SK-N-SH (cell line): ENCODE measurements at regions not wholly inside any gene's neighbourhood (a gene's known extent, or its start where the extent isn't known, plus 50 kb on each side); places are given as distances from the start of the nearest gene placed in this dataset.

ENCODE experiments used
- CTCF ChIA-PET: fragments of 300-600, 350-600 bp; formaldehyde crosslinking; extraction: SDS; loops from one replicate; lab custom pipeline; 2021; lab: Yijun Ruan, JAX
- POLR2A ChIA-PET: fragments of 350-600 bp; sonication (Branson Sonifier 250); formaldehyde crosslinking; extraction: SDS; loops from one replicate; lab custom pipeline; 2020; ENCODE audit warnings: antibody characterized with exemption, inconsistent platforms; lab: Yijun Ruan, JAX
- DNase-seq: peaks from one replicate; pipeline ENCODE4 v3.0.0; 2012
- H2AFZ ChIP-seq: fragments of 200-600 bp; sonication (generic); 2 replicates; pipeline ENCODE4 v1.8.1; 2016; ENCODE audit warnings: antibody characterized with exemption, mild to moderate bottlenecking, low read depth
- H3F3A ChIP-seq: fragments of 200-600 bp; sonication (generic); replicated peaks from 2 replicates; pipeline ENCODE3; 2016; ENCODE audit warnings: antibody characterized with exemption, mild to moderate bottlenecking; ENCODE audit not compliant: insufficient read depth
- H3K27ac ChIP-seq, 2 experiments: fragments of 200-500 bp in 1 of 2; fragments of 200-600 bp in 1 of 2; sonication (Bioruptor generic) in 1 of 2; sonication (generic), shearing (Covaris generic) in 1 of 2; 2 replicates each; pipeline versions ENCODE4 v1.5.1 to v1.6.1; 2014 to 2016; ENCODE audit warnings: low read depth in 2 of 2, inconsistent platforms in 1 of 2, low read length in 1 of 2, mild to moderate bottlenecking in 1 of 2, mixed read lengths in 1 of 2
- H3K27me3 ChIP-seq: fragments of 200-600 bp; sonication (generic), shearing (Covaris generic); 2 replicates; pipeline ENCODE4 v1.6.1; 2016; ENCODE audit warnings: mixed run types; ENCODE audit not compliant: insufficient read depth
- H3K36me3 ChIP-seq, 2 experiments: fragments of 200-500 bp in 1 of 2; fragments of 200-600 bp in 1 of 2; sonication (Bioruptor generic) in 1 of 2; sonication (generic) in 1 of 2; replicated peaks in 1 of 2; 2 replicates each; pipeline versions ENCODE3 to v1.5.1; 2014 to 2016; ENCODE audit warnings: low read length in 1 of 2, mild to moderate bottlenecking in 1 of 2; ENCODE audit not compliant: insufficient read depth in 2 of 2, control insufficient read depth in 1 of 2
- H3K4me1 ChIP-seq, 2 experiments: fragments of 200-500 bp in 1 of 2; fragments of 200-600 bp in 1 of 2; sonication (Bioruptor generic) in 1 of 2; sonication (generic), shearing (Covaris generic) in 1 of 2; 2 replicates each; pipeline versions ENCODE4 v1.5.1 to v1.6.1; 2014 to 2016; ENCODE audit warnings: low read depth in 1 of 2, low read length in 1 of 2, mixed run types in 1 of 2; ENCODE audit not compliant: insufficient read depth in 2 of 2, control insufficient read depth in 1 of 2
- H3K4me2 ChIP-seq: fragments of 200-600 bp; sonication (generic), shearing (Covaris generic); 2 replicates; pipeline ENCODE4 v1.6.1; 2017; ENCODE audit warnings: mixed run types
- H3K4me3 ChIP-seq, 2 experiments: fragments of 200-500 bp in 1 of 2; fragments of 200-600 bp in 1 of 2; sonication (Bioruptor generic) in 1 of 2; sonication (generic), shearing (Covaris generic) in 1 of 2; 2 replicates each; pipeline versions ENCODE4 v1.5.1 to v1.8.1; 2014 to 2016; ENCODE audit warnings: low read depth in 2 of 2, inconsistent platforms in 1 of 2, low read length in 1 of 2, mild to moderate bottlenecking in 1 of 2, mixed read lengths in 1 of 2, moderate library complexity in 1 of 2
- H3K79me2 ChIP-seq: fragments of 200-600 bp; sonication (generic); 2 replicates; pipeline ENCODE4 v1.8.1; 2017; ENCODE audit warnings: mild to moderate bottlenecking; ENCODE audit not compliant: insufficient read depth
- H3K9ac ChIP-seq: fragments of 200-600 bp; sonication (generic); 2 replicates; pipeline ENCODE4 v1.6.1; 2017; ENCODE audit warnings: mixed run types
- H3K9me2 ChIP-seq: fragments of 200-600 bp; sonication (generic); 2 replicates; pipeline ENCODE4 v1.6.1; 2017; ENCODE audit warnings: mixed run types
- H3K9me3 ChIP-seq: fragments of 200-600 bp; sonication (generic); 2 replicates; pipeline ENCODE4 v1.6.1; 2017; ENCODE audit warnings: mixed run types, mild to moderate bottlenecking, moderate library complexity
- H4K20me1 ChIP-seq: fragments of 200-600 bp; sonication (generic); 2 replicates; pipeline ENCODE4 v1.6.1; 2017; ENCODE audit warnings: mild to moderate bottlenecking, mixed run types; ENCODE audit not compliant: insufficient read depth
- CHD2 ChIP-seq: fragments of 150-350 bp; IDR thresholded peaks from 2 replicates; pipeline ENCODE4 v1.6.1; 2018; ENCODE audit warnings: low read length; ENCODE audit not compliant: partially characterized antibody
- ELF1 ChIP-seq: IDR thresholded peaks from 2 replicates; pipeline ENCODE4 v1.4.0; 2012
- EZH2phosphoT487 ChIP-seq: fragments of 200-600 bp; sonication (generic); IDR thresholded peaks from 2 replicates; pipeline ENCODE4 v1.6.1; 2017; ENCODE audit warnings: low read depth, mixed run types, mild to moderate bottlenecking, antibody characterized with exemption, moderate library complexity, borderline replicate concordance
- FOSL2 ChIP-seq: IDR thresholded peaks from 2 replicates; pipeline ENCODE4 v1.4.0; 2012; ENCODE audit warnings: low read depth, mild to moderate bottlenecking, moderate library complexity, borderline replicate concordance
- FOXJ3 ChIP-seq: sonication (generic); formaldehyde crosslinking; IDR thresholded peaks from 2 replicates; pipeline ENCODE4 v1.5.1; 2020; ENCODE audit warnings: mild to moderate bottlenecking, missing genetic modification reagents
- FOXM1 ChIP-seq: IDR thresholded peaks from 2 replicates; pipeline ENCODE4 v1.4.0; 2012; ENCODE audit warnings: low read depth, mild to moderate bottlenecking
- JUND ChIP-seq: IDR thresholded peaks from 2 replicates; pipeline ENCODE4 v1.4.0; 2012
- MEF2A ChIP-seq: IDR thresholded peaks from 2 replicates; pipeline ENCODE4 v1.4.0; 2012; ENCODE audit warnings: low read depth, borderline replicate concordance
- MXI1 ChIP-seq: IDR thresholded peaks from 2 replicates; pipeline ENCODE4 v1.6.1; 2012; ENCODE audit warnings: mild to moderate bottlenecking, low read depth, low read length, improper control_type of control experiment
- NFIC ChIP-seq: IDR thresholded peaks from 2 replicates; pipeline ENCODE4 v1.4.0; 2012; ENCODE audit warnings: borderline replicate concordance
- NRF1 ChIP-seq: IDR thresholded peaks from 2 replicates; pipeline ENCODE4 v1.6.1; 2012; ENCODE audit warnings: low read depth, mild to moderate bottlenecking, low read length
- RCOR1 ChIP-seq: fragments of 150-350 bp; IDR thresholded peaks from 2 replicates; pipeline ENCODE4 v1.6.1; 2017; ENCODE audit warnings: antibody characterized with exemption, low read length
- SIN3A ChIP-seq: IDR thresholded peaks from 2 replicates; pipeline ENCODE4 v1.6.1; 2012; ENCODE audit warnings: low read depth, mild to moderate bottlenecking, low read length, moderate library complexity, borderline replicate concordance
- WGBS: methylation state at CpG from one replicate; pipeline ENCODE4 v1.1.6; 2017; ENCODE audit warnings: low lambda C conversion rate; 5-methylcytosine and 5-hydroxymethylcytosine counted together
- TF ChIP-seq, protein P1 (sequence below): fragments of 150-350 bp; IDR thresholded peaks from 2 replicates; pipeline ENCODE4 v1.6.1; 2016; ENCODE audit warnings: mild to moderate bottlenecking, low read depth, low read length
- TF ChIP-seq, protein P2 (sequence below): IDR thresholded peaks from 2 replicates; pipeline ENCODE4; 2012
- TF ChIP-seq, protein P3 (sequence below): IDR thresholded peaks from 2 replicates; pipeline ENCODE4 v1.4.0; 2012; ENCODE audit warnings: low read depth, borderline replicate concordance
- TF ChIP-seq, protein P4 (sequence below): IDR thresholded peaks from 2 replicates; pipeline ENCODE4 v1.6.1; 2012; ENCODE audit warnings: mild to moderate bottlenecking, low read depth, low read length, moderate library complexity

DNA sequence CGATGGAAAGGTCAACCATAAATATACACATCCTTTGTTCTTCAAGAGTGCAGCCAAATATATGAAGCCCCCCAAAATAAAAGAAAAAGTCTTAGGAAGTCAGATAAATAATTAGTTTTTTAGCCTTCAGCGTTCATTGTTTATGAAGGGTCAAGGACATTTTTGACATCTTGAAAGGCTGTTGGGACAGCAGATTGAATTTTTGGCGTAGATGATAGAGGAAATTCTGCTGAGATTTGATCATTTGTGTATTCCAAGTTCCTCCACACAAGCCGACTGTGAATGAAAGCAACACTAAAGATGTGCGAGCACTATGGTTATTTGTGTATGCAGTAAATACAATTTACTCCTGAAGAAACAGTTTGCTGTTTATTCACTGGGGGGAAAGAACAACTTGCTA, 177.8 kb upstream of the PARD3B start (continued):
- TF ChIP-seq NFIC (no peak), MXI1 (no peak), FOSL2 (no peak), FOXJ3 (CRISPR knock-in tag) (no peak), FOXM1 (no peak)

DNA sequence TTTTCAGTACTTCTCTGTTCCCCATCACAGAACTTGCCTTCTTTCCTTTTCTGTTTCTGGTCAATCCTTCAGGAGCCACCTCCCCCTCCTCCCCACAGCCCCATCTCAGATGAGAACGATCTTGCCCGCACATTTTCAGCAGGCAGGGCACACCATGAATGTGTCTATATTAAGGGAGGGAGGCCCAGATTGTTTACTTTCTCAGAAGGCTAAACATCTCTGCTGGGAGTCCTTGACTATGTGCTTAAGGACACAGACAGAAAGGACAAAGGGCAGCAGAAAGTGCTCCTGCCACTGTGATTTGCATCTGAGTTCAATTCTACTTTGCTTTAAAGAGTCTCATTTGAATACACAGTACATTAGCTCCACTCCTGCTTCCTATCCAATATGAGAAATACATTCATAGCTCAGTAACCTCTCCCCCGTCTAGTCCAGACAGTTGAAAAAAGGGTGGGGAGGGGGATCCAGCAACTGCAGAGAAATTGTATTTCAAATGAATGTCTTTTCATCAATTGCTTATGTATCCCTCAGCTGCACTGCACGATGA, 175.0 kb upstream of the PARD3B start:
- no peaks in the 10 kb centered on the region for H4K20me1 ChIP-seq
- H3K36me3 ChIP-seq, result no peaks in the 10 kb centered on the region
- H3K9me3 ChIP-seq, result no peaks in the 10 kb centered on the region
- H2AFZ ChIP-seq, result no peak overlapping the region
- no peaks in the 10 kb centered on the region for H3K9me2 ChIP-seq
- no peak overlapping the region for H3K4me2 ChIP-seq
- no peak for DNase-seq
- 54% methylated on average over 4 of the region's 4 CpGs for WGBS
- ChIA-PET POLR2A (no interaction called here), CTCF (interaction anchor here (1.0 kb wide), 1 partner anchor 28 kb away, joined by 3 read pairs; no protein-coding TSS in a partner anchor)
- H3K9ac ChIP-seq, result no peak overlapping the region
- no peaks in the 10 kb centered on the region for H3K4me1 ChIP-seq
- H3K79me2 ChIP-seq, result no peaks in the 10 kb centered on the region
- no peak overlapping the region for H3K27ac ChIP-seq
- H3K27me3 ChIP-seq, result no peaks in the 10 kb centered on the region; the same call in 1 of the 2 replicates
- H3K4me3 ChIP-seq, result no peak overlapping the region
- TF ChIP-seq EZH2phosphoT487 (no peak), FOXM1 (no peak), RCOR1 (no peak), MEF2A (no peak), JUND (no peak)
- TF ChIP-seq, protein P1, sequence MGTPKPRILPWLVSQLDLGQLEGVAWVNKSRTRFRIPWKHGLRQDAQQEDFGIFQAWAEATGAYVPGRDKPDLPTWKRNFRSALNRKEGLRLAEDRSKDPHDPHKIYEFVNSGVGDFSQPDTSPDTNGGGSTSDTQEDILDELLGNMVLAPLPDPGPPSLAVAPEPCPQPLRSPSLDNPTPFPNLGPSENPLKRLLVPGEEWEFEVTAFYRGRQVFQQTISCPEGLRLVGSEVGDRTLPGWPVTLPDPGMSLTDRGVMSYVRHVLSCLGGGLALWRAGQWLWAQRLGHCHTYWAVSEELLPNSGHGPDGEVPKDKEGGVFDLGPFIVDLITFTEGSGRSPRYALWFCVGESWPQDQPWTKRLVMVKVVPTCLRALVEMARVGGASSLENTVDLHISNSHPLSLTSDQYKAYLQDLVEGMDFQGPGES, result no peak
- TF ChIP-seq, protein P2, sequence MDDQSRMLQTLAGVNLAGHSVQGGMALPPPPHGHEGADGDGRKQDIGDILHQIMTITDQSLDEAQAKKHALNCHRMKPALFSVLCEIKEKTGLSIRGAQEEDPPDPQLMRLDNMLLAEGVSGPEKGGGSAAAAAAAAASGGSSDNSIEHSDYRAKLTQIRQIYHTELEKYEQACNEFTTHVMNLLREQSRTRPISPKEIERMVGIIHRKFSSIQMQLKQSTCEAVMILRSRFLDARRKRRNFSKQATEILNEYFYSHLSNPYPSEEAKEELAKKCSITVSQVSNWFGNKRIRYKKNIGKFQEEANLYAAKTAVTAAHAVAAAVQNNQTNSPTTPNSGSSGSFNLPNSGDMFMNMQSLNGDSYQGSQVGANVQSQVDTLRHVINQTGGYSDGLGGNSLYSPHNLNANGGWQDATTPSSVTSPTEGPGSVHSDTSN, result no peak
- TF ChIP-seq, protein P3, sequence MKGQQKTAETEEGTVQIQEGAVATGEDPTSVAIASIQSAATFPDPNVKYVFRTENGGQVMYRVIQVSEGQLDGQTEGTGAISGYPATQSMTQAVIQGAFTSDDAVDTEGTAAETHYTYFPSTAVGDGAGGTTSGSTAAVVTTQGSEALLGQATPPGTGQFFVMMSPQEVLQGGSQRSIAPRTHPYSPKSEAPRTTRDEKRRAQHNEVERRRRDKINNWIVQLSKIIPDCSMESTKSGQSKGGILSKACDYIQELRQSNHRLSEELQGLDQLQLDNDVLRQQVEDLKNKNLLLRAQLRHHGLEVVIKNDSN, result no peak
- no peaks in the 10 kb centered on the region for H3F3A ChIP-seq

DNA sequence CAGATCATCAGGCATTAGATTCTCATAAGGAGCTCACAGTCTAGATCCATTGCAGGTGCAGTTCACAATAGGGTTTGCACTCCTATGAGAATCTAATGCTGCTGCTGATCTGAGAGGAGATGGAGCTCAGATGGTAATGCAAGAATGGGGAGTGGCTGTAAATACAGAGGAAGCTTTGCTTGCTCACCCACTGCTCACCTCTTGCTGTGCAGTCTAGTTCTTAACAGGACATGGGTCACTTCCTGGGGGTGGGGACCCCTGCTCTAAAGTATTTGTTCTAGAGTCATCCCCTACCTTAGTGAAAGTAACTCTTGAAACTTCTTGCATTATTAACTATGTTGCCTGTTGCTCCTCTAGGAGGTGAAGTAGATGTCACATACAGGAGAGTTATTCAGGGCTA, 171.3 kb upstream of the PARD3B start:
- H3K9me2 ChIP-seq, result no peaks in the 10 kb centered on the region
- no peaks in the 10 kb centered on the region for H3K79me2 ChIP-seq
- H3K27me3 ChIP-seq, result no peaks in the 10 kb centered on the region; the same call in 1 of the 2 replicates
- no peaks in the 10 kb centered on the region for H3F3A ChIP-seq
- no peaks in the 10 kb centered on the region for H3K9me3 ChIP-seq
- ChIA-PET POLR2A (no interaction called here), CTCF (interaction anchor here (0.6 kb wide), 1 partner anchor 744 kb away, joined by 3 read pairs; no protein-coding TSS in a partner anchor)
- H3K4me2 ChIP-seq, result no peak overlapping the region
- H3K27ac ChIP-seq, result no peak overlapping the region
- H3K4me1 ChIP-seq, result no peaks in the 10 kb centered on the region
- H3K9ac ChIP-seq, result no peak overlapping the region
- TF ChIP-seq NRF1 (no peak), MXI1 (no peak), NFIC (no peak), MEF2A (no peak), CHD2 (no peak), ELF1 (no peak), SIN3A (no peak)
- TF ChIP-seq, protein P4, sequence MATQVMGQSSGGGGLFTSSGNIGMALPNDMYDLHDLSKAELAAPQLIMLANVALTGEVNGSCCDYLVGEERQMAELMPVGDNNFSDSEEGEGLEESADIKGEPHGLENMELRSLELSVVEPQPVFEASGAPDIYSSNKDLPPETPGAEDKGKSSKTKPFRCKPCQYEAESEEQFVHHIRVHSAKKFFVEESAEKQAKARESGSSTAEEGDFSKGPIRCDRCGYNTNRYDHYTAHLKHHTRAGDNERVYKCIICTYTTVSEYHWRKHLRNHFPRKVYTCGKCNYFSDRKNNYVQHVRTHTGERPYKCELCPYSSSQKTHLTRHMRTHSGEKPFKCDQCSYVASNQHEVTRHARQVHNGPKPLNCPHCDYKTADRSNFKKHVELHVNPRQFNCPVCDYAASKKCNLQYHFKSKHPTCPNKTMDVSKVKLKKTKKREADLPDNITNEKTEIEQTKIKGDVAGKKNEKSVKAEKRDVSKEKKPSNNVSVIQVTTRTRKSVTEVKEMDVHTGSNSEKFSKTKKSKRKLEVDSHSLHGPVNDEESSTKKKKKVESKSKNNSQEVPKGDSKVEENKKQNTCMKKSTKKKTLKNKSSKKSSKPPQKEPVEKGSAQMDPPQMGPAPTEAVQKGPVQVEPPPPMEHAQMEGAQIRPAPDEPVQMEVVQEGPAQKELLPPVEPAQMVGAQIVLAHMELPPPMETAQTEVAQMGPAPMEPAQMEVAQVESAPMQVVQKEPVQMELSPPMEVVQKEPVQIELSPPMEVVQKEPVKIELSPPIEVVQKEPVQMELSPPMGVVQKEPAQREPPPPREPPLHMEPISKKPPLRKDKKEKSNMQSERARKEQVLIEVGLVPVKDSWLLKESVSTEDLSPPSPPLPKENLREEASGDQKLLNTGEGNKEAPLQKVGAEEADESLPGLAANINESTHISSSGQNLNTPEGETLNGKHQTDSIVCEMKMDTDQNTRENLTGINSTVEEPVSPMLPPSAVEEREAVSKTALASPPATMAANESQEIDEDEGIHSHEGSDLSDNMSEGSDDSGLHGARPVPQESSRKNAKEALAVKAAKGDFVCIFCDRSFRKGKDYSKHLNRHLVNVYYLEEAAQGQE, result no peak
- TF ChIP-seq, protein P1, result no peak
- H4K20me1 ChIP-seq, result no peaks in the 10 kb centered on the region
- no peaks in the 10 kb centered on the region for H3K36me3 ChIP-seq
- DNase-seq, result no peak
- H2AFZ ChIP-seq, result no peak overlapping the region
- H3K4me3 ChIP-seq, result no peak overlapping the region
